Stimulated activated naive CD4-positive, alpha-beta T cell treated with Interleukin-2 at 50 U/mL for 16 hours (primary cell): ENCODE measurements at regions not wholly inside any gene's neighbourhood (a gene's known extent, or its start where the extent isn't known, plus 50 kb on each side); places are given as distances from the start of the nearest gene placed in this dataset.

Experiments used
- DNase-seq: peaks from one replicate; lab custom pipeline; 2025; lab: John Stamatoyannopoulos, UW

DNA sequence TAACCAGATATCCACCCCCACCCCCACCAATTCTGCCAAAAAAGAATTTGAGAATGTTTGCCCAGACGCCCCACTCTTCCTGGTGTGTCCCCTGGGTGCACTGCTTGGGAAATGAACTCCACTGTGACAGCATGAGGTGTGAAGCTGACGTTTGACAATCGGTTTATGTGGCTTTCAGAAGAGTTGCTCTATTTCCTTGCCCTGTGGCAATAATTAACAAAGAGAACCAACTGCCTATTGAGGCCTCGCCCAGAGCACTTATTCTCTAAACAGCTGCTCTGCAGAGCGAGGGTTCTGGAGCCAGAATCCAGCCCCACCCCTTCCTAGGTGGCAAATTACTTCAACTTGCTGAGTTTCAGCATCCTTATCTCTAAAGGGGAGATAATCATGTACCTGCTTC lies 115.8 kb upstream of the SIX3 start:
- DNase-seq = no peak

- no peak for DNase-seq
Observed at GRCh38 chr2:44826601-44827000, 114.9 kb upstream of the SIX3 start.

GRCh38 chr2:44829771-44830170 lies 111.7 kb upstream of the SIX3 start:
- no peak for DNase-seq

DNA sequence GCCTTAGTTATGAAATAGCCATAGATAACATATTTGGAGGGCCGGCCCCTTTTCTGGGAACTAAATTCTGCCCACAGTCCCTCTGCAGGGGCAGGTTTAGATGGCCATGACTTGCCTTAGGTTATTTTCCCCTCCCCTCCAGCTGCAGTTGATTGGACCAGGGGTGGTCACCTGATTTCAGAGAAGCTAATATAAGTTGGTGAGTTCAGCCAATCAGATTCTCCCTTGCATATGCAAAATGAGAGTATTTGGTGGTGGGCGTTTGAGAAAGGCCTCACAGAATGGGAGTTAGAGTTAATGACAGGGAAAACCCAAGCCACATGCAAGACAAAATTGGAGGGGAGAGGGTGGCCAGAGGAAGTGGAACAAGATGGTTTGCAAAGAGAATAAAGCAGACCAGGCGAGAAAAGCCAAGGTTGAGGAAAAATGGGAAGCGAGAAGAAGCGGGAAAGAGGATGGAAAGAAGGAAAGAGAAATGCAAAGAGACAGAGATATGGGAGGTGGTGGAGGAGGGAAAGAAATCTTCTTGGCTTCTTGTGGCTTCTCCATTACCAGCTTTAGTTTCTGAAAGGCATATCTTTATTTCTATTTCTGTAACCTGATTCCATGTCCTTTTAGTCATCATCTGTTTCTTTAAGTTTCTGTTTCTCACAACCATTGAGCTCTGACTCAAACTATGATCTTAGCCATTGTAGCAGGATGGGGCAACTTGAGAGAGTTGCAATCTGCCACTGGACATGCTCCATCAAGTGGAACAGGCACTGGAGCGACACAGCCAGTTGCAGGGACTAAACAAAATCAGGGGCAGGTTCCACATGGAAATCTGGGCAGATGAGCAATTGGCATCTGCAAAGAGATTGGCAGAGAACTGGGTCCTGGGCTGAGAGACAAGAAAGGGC lies 108.1 kb upstream of the SIX3 start:
- no peak for DNase-seq

DNA sequence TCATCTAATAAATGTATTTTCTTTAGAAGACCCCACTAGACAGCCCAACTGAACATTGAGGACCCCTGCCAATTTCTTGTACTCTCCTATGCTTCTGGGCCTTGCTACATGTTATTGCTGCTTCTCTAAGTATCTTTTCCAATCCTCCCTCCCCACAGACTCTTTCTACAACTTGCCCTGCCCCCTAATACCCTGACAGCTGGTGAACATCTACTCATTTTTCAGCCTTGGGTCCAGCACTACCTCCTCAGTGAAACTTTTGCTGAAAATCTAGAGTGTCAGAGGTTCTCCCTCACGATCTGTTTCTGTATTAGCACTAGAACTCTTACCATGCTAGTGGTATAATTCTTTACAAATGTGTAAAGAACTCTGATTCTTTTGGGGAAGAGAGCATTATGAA lies 106.8 kb upstream of the SIX3 start:
- no peak for DNase-seq

- DNase-seq = peak; percentile 27
Observed at GRCh38 chr2:44836174-44836573, 105.3 kb upstream of the SIX3 start.

DNA sequence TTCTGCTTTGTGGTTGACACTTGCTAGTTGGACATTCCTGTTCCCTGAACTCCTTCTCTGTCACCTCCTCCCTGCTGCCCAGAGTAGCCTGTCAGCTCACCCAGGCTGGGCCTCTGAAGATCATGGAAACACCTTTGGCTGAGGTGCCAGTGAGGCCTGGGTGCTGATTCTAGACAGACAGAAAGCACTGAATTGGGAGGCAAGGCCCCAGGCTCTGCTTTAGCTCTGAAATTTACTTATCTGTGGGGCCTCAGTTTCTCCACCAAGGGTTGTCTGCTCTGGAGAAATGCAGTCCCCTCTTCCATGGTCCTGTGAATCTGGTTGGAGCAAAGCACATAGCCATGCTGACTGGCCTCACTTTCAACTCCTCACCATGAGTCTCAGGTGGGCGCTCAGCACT lies 104.6 kb upstream of the SIX3 start:
- DNase-seq = no peak

DNA sequence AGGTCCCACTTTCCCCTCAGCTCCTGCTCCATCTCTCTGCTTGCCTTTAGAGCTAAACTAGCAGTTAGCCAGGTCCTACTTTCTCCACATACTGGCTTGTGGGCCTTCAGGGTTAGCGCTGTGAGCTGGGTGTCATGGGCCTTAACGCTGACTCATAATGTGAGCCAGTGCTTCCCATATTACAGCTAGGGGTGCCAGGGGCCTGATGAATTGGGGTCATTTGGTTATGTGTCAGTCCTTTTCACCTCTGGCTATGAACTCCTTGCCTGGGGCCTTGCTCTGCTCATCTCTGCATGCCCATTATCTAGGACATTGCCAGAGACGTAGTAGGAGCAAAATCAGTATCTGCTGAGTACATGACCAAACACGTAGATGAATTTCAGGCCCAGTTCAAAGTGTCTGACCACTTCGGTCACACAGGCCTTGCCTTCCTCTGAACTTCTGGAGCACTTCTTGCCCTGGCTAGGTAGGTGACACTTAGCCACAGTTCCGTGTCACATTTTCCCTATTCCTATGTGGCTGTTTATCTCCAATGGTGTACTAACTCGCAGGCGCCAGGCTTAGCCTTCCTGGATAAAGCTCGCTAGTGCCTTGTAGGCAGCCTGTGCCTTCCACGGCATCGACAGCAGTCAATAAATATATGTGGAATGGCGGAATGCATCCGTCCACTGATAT lies 103.2 kb upstream of the SIX3 start:
- DNase-seq = no peak

DNA sequence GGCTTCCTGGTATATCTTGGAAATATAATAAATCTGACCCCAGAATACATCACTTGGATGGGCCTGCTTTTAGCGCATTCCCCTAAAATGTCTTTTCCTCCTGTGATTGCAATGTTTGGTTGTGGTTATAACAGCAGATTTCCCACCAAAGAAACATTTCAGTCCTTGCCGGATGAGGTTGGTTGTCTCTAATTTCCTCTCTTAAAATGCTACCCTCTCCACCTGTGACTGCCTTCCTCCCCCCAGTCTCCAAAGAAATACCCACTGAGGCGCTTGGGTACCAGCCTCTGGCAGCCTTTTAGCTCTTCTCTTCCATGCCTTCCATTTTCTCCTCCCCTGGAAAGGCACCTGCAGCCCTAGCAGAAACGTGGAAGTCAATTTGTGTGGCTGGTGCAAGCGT lies 102.1 kb upstream of the SIX3 start:
- no peak for DNase-seq

DNA sequence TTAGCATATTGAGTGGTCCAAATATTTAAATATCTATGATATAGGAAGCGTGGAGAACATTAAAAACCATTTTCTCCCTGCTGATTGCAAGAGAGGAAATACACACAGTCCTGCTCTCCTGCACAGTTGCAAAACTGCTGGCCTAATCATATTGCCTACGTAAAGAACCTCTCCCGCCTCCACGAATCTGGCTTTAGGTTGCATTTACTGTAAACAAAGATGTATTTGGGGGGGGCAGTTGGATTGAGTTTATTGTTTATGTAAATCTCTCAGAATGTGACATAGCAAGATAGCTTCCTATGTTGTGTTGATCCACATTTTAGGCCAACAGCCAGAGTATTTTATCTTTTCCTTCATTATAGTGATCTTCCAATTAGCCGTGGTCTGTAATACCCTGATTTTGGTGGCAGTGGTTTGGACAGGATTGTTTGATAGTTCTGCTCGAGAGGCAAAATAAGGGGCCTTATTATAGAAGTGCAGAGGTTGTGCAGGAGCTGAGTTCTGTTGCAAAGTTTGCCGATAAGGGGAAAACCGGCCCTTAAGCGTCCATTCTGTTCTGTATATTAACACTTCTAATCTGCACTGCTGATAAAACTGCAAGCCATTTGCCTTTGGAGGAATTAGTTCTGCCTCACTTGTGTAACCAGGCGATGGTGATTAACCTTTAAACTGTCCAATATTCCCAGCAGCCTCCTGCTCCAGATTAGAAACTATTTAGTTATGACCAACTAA lies 101.6 kb upstream of the SIX3 start:
- no peak for DNase-seq

- DNase-seq = no peak
Observed at GRCh38 chr2:44840503-44840850, 101.0 kb upstream of the SIX3 start.

- no peak for DNase-seq
Observed at GRCh38 chr2:44843086-44843485, 98.4 kb upstream of the SIX3 start.

- DNase-seq = no peak
Observed at GRCh38 chr2:44843641-44844310, 97.7 kb upstream of the SIX3 start.

DNA sequence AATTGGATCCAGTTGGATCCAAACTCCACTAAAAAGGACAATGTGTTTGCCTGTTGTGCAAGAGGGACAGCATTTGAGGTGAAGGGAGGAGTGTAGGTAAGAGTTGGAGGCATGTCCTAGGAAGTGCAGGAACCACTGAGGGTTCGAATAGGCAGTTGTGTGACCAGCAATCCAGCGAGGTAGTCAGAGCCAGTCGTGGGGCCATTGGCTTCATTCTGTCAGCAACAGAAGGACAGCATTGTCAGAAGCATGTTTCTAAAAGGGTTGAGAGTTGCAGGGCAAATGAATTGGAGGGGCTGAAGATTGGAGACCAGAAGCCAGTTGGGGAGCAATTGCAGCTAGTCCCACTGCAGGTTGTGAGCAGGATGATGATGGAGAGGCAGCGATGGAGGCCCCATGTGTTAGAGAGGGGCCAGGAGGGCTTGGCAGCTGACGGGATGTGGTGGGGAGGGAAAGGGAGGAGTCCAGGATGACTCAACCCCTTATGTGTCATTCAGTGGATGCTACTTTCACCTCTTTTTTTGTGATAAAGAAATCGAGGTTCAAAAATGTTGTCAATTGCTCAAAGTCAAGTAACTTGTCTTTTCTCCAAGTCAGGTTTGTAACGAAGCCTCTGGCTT lies 96.7 kb upstream of the SIX3 start:
- no peak for DNase-seq

GRCh38 chr2:44848026-44848425 lies 93.5 kb upstream of the SIX3 start:
- no peak for DNase-seq

GRCh38 chr2:44850016-44850415 lies 91.5 kb upstream of the SIX3 start:
- DNase-seq = no peak

DNA sequence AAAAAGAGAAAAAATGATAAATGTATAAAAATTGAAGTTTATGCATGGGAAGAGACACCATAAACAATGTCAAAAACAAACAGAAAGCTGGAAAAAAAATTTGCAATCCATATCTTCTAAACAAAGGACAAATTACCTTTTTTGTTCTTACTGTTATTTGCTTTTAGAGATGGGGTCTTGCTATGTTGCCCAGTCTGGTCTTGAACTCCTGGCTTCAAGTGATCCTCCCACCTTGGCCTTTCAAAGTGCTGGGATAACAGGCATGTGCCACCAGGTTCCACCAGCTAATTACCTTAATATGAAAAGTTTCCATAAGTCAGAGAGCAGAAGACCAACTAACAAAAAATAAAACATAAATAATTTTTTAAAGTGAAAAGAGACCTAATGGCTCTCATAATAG lies 90.0 kb upstream of the SIX3 start:
- DNase-seq = no peak

DNA sequence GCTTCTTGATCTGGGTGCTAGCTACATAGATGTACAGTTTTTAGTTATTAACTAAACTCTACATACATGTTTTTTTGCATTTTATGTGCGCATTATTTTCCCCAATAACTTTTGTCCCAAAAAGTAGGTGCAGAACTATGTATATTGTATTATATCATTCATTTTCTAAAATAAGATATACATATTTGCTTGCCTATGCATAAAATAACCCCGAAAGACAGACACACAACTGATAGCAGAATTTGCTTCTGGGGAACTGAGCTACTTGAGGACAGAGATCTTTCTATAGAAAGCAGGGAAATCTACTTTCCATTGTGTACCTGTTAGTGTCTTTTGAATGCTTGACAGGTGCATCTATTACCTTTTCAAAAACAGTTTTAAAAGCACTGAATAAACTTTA lies 88.9 kb upstream of the SIX3 start:
- DNase-seq = no peak

GRCh38 chr2:44859337-44859736 lies 82.2 kb upstream of the SIX3 start:
- DNase-seq = no peak

DNA sequence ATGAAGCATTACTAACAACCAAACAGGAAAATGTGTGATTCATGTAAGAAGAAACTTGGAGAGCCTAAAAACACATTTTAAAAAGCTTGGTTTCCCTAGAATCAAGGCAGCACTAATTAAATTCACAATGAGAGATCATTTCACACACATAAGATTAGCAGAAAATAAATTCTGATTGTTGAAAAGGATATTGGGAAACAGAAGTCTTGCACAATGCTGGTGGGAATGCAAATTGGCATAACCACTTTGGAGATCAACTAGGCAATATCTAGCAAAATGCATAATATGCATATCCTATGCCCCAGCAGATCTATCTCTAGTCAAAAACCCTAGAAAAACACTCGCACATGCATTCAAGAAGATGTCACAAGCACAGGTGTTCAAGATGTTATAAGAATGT lies 75.3 kb upstream of the SIX3 start:
- no peak for DNase-seq

GRCh38 chr2:44869761-44870160 lies 71.7 kb upstream of the SIX3 start:
- no peak for DNase-seq

- no peak for DNase-seq
Observed at GRCh38 chr2:44877417-44877816, 64.1 kb upstream of the SIX3 start.
